OCI-LY7 (cell line): ENCODE measurements at regions not wholly inside any gene's neighbourhood (a gene's known extent, or its start where the extent isn't known, plus 50 kb on each side); places are given as distances from the start of the nearest gene placed in this dataset.
A peak's percentile ranks its signal among the peaks of the same experiment; 100 is the strongest.

ENCODE experiments used
- BruUV-seq: library from RNA; stranded (reverse); fragments of 400-500 nt; replicated peaks from 2 replicates; lab custom pipeline; 2021; lab: Mats Ljungman, UMichigan
- CTCF ChIA-PET: fragments of 300-600 bp; sonication (Branson Sonifier 250); formaldehyde crosslinking; loops from one replicate; lab custom pipeline; 2022; ENCODE audit warnings: antibody characterized with exemption; ENCODE audit not compliant: unreplicated experiment; lab: Charles Lee
- POLR2A ChIA-PET: fragments of 300-600 bp; sonication (Branson Sonifier 250); formaldehyde crosslinking; loops from one replicate; lab custom pipeline; 2022; ENCODE audit warnings: antibody characterized with exemption; lab: Charles Lee
- DNase-seq: peaks from one replicate; pipeline ENCODE4 v3.0.0-alpha.2; 2015; ENCODE audit warnings: low spot score
- H2AFZ ChIP-seq: fragments of 200-600 bp; sonication (generic), shearing (Covaris generic); 2 replicates; pipeline ENCODE4 v1.6.1; 2014; ENCODE audit warnings: mild to moderate bottlenecking, antibody characterized with exemption, low read length, moderate library complexity
- H3K27ac ChIP-seq: fragments of 200-600 bp; sonication (generic); 2 replicates; pipeline ENCODE4 v1.5.1; 2014; ENCODE audit warnings: mixed run types, low read depth, mild to moderate bottlenecking, moderate library complexity, low read length, inconsistent platforms; ENCODE audit not compliant: poor library complexity, severe bottlenecking
- H3K36me3 ChIP-seq: fragments of 200-600 bp; sonication (generic); 2 replicates; pipeline ENCODE4 v1.6.1; 2014; ENCODE audit warnings: mild to moderate bottlenecking, antibody characterized with exemption, low read length, moderate library complexity, mixed read lengths; ENCODE audit not compliant: insufficient read depth
- H3K4me1 ChIP-seq: fragments of 200-600 bp; sonication (generic); 2 replicates; pipeline ENCODE4 v1.5.1; 2014; ENCODE audit warnings: mild to moderate bottlenecking, low read length; ENCODE audit not compliant: insufficient read depth, poor library complexity, severe bottlenecking
- H3K4me2 ChIP-seq: fragments of 200-600 bp; sonication (generic); 2 replicates; pipeline ENCODE4 v1.6.1; 2014; ENCODE audit warnings: mild to moderate bottlenecking, low read length
- H3K4me3 ChIP-seq: fragments of 200-600 bp; sonication (generic); 2 replicates; pipeline ENCODE4 v1.5.1; 2014; ENCODE audit warnings: mild to moderate bottlenecking, low read depth, low read length; ENCODE audit not compliant: poor library complexity, severe bottlenecking
- H3K79me2 ChIP-seq: fragments of 200-600 bp; sonication (generic); 2 replicates; pipeline ENCODE4 v1.6.1; 2016; ENCODE audit warnings: low read depth, mild to moderate bottlenecking, low read length, moderate library complexity, mixed read lengths; ENCODE audit not compliant: insufficient read depth
- H3K9me2 ChIP-seq: fragments of 200-600 bp; sonication (generic); 2 replicates; pipeline ENCODE4 v1.6.1; 2016; ENCODE audit warnings: mild to moderate bottlenecking, low read length, mixed read lengths; ENCODE audit not compliant: insufficient read depth
- H3K9me3 ChIP-seq: fragments of 200-600 bp; sonication (generic); 2 replicates; pipeline ENCODE4 v1.6.1; 2014; ENCODE audit warnings: mild to moderate bottlenecking, mixed run types, low read length, mixed read lengths
- H4K20me1 ChIP-seq: fragments of 200-600 bp; sonication (generic); 2 replicates; pipeline ENCODE4 v1.6.1; 2014; ENCODE audit warnings: mild to moderate bottlenecking, antibody characterized with exemption, low read length, moderate library complexity, mixed read lengths; ENCODE audit not compliant: insufficient read depth
- EZH2phosphoT487 ChIP-seq: fragments of 200-600 bp; sonication (generic); IDR thresholded peaks from 2 replicates; pipeline ENCODE4 v1.6.1; 2018; ENCODE audit warnings: low read depth, borderline replicate concordance, mild to moderate bottlenecking, mixed run types, antibody characterized with exemption, low read length, moderate library complexity, mixed read lengths
- intact Hi-C: fragments of 100-400 bp; cut with micrococcal nuclease; formaldehyde crosslinking; loops from one replicate; pipeline ENCODE4 v1.10.0; 2022; ENCODE audit not compliant: unreplicated experiment
- TF ChIP-seq, protein P1 (sequence below): fragments of 200-600 bp; sonication (generic); conservative IDR thresholded peaks from 2 replicates; pipeline ENCODE4 v1.5.1; 2014; ENCODE audit warnings: mild to moderate bottlenecking, antibody characterized with exemption, low read length, moderate library complexity, mixed read lengths

- H3K4me3 ChIP-seq, result no peak overlapping the region
- peaks cover 12% of the 10 kb centered on the region for H3K4me1 ChIP-seq
- no peaks in the 10 kb centered on the region for H3K36me3 ChIP-seq
- TF ChIP-seq EZH2phosphoT487, result no peak
- TF ChIP-seq, protein P1, sequence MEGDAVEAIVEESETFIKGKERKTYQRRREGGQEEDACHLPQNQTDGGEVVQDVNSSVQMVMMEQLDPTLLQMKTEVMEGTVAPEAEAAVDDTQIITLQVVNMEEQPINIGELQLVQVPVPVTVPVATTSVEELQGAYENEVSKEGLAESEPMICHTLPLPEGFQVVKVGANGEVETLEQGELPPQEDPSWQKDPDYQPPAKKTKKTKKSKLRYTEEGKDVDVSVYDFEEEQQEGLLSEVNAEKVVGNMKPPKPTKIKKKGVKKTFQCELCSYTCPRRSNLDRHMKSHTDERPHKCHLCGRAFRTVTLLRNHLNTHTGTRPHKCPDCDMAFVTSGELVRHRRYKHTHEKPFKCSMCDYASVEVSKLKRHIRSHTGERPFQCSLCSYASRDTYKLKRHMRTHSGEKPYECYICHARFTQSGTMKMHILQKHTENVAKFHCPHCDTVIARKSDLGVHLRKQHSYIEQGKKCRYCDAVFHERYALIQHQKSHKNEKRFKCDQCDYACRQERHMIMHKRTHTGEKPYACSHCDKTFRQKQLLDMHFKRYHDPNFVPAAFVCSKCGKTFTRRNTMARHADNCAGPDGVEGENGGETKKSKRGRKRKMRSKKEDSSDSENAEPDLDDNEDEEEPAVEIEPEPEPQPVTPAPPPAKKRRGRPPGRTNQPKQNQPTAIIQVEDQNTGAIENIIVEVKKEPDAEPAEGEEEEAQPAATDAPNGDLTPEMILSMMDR, result no peak
- H3K9me2 ChIP-seq, result no peaks in the 10 kb centered on the region
- H3K79me2 ChIP-seq, result no peaks in the 10 kb centered on the region
- ChIA-PET POLR2A (no interaction called here), CTCF (no interaction called here)
- no peak overlapping the region for H3K4me2 ChIP-seq
- H4K20me1 ChIP-seq, result no peaks in the 10 kb centered on the region
- H3K27ac ChIP-seq, result no peak overlapping the region
- no peak overlapping the region for H2AFZ ChIP-seq
- DNase-seq, result no peak
- BruUV-seq, result no TSS peak
- intact Hi-C loops, result no loop called here
- H3K9me3 ChIP-seq, result no peaks in the 10 kb centered on the region
Observed at GRCh38 chr14:98785578-98785977, 486.4 kb downstream of the BCL11B start.

- no peak for TF ChIP-seq EZH2phosphoT487
- TF ChIP-seq, protein P1, result no peak
- no TSS peak for BruUV-seq
- Histone ChIP-seq H3K4me3 (no peak overlapping the region), H3K9me2 (no peaks in the 10 kb centered on the region), H3K27ac (no peak overlapping the region), H3K4me2 (no peak overlapping the region), H2AFZ (no peak overlapping the region), H3K4me1 (peaks cover 21% of the 10 kb centered on the region), H3K79me2 (no peaks in the 10 kb centered on the region), H3K36me3 (no peaks in the 10 kb centered on the region), H3K9me3 (no peaks in the 10 kb centered on the region), H4K20me1 (no peaks in the 10 kb centered on the region)
- ChIA-PET CTCF (no interaction called here), POLR2A (interaction anchor here (0.6 kb wide), 1 partner anchor 12 kb away, joined by 6 read pairs; no protein-coding TSS in a partner anchor)
- intact Hi-C loops, result no loop called here
- no peak for DNase-seq
Observed at GRCh38 chr14:98786456-98786855, 485.5 kb downstream of the BCL11B start.

DNA sequence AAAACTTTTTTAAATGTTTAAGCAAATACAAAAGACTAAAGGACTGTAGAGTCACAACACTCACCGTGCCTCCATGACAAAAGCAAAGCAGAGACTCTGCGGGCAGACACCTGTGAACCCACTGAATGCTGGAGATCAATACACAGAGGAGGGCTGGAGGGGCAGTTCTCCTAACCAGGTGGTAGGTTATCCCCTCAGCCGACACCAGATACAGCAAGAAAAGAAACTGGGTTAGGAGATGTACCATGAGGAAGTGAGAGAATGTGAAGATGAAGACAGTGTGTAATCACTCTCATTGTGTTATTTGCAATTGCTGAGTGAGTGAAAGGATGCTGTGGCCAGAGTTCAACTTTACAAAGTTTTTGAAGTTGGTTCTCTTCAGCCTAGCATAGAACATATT lies 480.3 kb downstream of the BCL11B start:
- peak overlapping the region; percentile 56 for H3K4me3 ChIP-seq
- peaks cover 44% of the 10 kb centered on the region for H3K4me1 ChIP-seq
- ChIA-PET POLR2A (interaction anchor here (0.7 to 1.6 kb wide), 7 partner anchors 9 to 154 kb away, joined by 3 to 6 read pairs (median 4); no protein-coding TSS in a partner anchor), CTCF (interaction anchor here (0.7 kb wide), 1 partner anchor 9 kb away, joined by 4 read pairs; no protein-coding TSS in a partner anchor)
- DNase-seq, result peak; percentile 86
- H3K36me3 ChIP-seq, result no peaks in the 10 kb centered on the region
- H3K27ac ChIP-seq, result peak overlapping the region; percentile 97
- TF ChIP-seq EZH2phosphoT487, result no peak
- TF ChIP-seq, protein P1, result no peak
- H4K20me1 ChIP-seq, result no peaks in the 10 kb centered on the region
- intact Hi-C loops, result loop anchor here (2.0 to 5.0 kb wide), 2 partner anchors 71 to 136 kb away; no protein-coding TSS in a partner anchor
- H3K9me2 ChIP-seq, result no peaks in the 10 kb centered on the region
- H3K4me2 ChIP-seq, result peak overlapping the region; percentile 84
- H3K9me3 ChIP-seq, result peaks cover 16% of the 10 kb centered on the region; the same call in 1 of the 2 replicates
- BruUV-seq, result no TSS peak
- H3K79me2 ChIP-seq, result no peaks in the 10 kb centered on the region
- H2AFZ ChIP-seq, result peak overlapping the region; percentile 75; the same call in 1 of the 2 replicates
